ENCODE measurements at regions not wholly inside any gene's neighbourhood (a gene's known extent, or its start where the extent isn't known, plus 50 kb on each side); places are given as distances from the start of the nearest gene placed in this dataset.

DNA sequence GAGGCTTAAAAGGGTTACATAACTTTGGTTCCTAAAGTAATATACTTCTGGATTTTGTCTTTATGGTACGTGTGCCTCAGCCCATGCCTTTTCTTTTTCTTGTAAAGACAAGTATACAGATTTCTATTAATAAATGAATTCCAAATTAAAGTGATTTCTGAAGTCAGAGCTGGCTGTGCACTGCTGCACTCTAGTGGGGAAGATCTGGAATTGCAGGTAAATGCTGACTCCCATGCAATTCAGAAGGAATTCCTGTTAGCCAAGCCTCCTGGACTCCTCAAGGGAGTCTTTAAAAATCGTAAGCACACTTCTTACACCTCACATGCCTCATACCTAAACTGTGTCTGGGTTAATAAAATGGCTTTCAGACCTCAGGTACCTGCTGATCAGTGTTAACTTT lies 118.4 kb upstream of the SLC7A1 start:
- no peak for DNase-seq

DNA sequence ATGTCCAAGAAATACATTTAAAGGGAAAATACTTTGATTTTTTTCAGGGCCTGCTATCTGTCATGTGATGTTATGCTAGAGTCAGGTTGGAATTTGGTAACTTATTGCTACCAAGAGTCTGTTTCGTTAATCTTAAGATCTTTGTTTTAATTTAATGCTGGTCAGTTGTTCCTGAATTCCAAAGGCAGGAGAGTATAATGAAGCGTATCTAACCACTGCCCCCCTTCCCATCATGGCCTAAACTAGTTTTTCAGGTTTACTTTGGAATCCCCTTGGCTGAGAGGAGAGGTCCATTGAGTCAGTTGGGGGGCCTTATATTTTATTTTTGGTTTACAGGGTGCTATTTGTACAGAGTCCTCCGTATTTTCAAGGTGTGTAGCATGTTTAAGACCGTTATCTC lies 116.3 kb upstream of the SLC7A1 start:
- no peak for DNase-seq

DNA sequence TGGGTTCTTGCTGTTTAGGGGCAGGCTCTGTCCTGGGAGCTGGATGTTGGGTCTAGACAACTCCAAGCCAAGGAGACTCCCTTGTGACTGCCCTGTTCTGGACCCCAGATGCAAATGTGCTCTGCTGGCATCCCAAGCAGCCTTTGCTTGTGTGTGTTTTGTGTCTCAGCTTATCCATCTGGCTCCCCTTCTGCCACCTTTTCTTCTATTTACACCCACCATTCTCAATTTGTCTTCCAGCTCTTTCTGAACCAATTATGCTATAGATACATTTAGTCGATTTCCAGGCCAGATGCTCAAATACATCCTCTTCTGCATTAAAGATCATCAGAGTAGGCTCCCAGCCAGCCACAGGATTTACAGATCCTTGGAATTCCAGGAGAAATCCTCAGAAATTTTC lies 115.0 kb upstream of the SLC7A1 start:
- DNase-seq = no peak

GRCh38 chr13:29709407-29710069 lies 114.0 kb upstream of the SLC7A1 start:
- no peak for DNase-seq

GRCh38 chr13:29707876-29708543 lies 112.5 kb upstream of the SLC7A1 start:
- peak; percentile 36 for DNase-seq

DNA sequence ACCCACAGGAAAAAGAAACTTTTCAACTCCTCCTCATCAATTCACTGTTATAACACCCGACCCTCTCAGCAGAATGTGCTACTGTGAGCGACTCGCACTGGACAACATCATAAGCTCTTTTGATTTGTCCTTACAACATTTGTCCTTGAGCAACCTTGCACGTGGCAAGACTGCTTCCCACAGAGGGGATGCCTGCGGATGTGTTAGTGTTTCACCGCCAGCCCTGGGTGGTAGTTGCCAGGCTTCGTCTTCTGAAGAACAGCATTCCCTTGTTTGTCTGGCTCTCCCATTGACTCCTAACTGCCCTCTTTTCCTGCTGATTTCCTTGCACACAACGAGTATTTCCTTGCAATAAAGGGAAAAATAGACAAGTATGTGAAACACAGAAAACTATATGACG lies 111.4 kb upstream of the SLC7A1 start:
- DNase-seq = no peak

DNA sequence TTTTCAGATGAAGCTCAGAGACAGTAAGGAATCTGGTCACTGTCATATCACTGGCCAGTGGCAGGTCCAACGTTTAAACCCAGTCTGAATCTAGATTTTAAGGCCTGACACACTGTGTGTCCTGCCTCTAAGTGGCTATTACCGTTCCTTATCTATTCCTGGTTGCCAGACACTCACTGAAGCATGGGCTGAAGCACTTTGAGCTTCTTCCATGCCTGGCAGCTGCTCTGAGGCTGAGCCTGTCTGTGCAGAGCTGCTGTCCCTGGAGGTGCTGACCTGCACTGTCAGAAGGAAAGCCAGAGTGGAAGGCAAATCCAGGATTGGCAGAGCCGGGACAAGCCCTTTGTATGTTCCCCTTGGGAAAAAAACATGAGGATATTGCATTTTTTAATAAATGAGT lies 109.2 kb upstream of the SLC7A1 start:
- no peak for DNase-seq

DNA sequence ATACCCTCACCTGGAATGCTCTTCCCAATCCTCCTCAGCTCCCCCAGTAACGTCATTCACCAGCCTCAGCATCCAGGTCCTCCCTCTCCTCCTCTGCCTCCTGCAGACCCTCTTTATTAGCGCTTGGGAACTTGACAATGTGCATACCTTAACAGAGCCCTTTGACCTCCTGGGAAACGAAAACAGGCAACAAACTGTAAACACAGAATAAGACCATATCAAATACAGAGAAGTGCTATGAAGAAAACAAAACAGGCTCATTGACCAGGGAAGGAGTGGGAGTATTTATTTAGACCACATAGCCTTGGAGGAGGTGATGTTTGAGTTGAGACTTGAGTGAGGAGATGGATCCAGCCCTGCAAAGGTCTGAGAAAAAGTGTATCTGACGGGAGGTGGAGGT lies 107.9 kb upstream of the SLC7A1 start:
- DNase-seq = no peak

- no peak for DNase-seq
Observed at GRCh38 chr13:29702912-29703351, 107.4 kb upstream of the SLC7A1 start.

DNA sequence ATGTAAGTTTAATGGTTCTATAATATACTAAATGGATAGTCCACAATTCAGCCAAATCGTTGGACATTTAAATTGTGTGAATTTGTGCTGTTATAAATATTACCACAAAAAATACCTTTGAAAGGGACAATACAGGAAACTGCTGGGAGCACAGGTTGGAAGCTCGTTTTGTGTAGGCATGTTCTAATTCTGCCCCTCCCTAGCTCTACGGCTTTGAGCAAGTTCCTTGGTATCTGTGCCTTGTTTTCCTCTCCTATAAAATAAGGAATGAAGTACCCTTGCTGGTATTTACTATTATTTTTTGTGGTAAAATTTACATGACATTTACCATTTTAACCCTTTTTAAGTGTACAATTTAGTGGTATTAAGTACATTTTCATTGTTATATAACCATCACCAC lies 102.6 kb upstream of the SLC7A1 start:
- no peak for DNase-seq

DNA sequence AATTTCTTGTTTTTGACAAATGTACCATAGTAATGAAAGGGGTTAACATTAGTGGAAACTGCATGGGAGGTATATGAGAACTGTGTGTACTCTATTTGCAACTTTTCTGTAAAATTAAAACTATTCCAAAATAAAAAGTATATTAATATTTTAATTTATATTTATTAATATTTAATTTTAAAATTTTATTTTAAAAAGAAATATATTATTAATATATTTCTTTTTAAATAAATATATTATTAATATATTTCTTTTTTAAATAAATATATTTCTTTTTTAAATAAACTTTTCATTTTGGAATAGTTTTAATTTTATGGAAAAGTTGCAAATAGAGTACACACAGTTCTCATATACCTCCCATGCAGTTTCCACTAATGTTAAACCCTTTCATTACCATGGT lies 101.1 kb upstream of the SLC7A1 start:
- DNase-seq = no peak

DNA sequence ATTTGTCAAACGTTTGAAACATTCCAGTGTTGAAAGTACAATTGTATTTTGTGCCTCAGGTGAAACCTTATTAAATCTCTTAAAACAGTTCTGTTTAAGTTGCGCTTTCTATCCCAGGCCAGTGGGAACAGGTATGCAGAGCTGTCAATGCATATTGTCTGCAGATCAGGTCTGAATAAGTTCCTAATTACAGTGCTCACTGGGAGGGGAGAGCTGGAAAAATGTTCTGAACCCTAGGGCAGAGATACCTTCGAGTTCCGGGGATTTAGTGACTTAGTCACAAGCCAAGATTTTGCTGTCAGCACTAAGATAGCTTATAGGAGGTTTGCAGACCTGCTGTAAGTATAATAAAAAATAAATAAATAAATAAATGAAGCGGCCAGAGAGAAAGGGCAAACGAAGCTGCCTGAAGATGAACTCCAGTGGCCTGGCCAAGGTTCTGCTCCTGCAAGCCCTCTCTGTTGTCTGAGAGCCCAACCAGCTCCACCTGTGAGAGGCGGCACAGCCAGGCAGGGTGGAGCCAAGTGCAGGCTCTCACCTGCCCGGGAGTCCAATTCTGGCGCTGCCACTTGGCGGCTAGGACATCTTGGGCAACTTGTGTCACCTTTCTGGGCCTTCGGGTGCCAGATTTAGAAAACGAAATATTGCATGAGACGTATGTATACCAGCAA lies 97.9 kb upstream of the SLC7A1 start:
- DNase-seq = no peak

- DNase-seq = no peak
Observed at GRCh38 chr13:29689548-29689947, 94.1 kb upstream of the SLC7A1 start.

GRCh38 chr13:29688193-29688592 lies 92.7 kb upstream of the SLC7A1 start:
- no peak for DNase-seq

DNA sequence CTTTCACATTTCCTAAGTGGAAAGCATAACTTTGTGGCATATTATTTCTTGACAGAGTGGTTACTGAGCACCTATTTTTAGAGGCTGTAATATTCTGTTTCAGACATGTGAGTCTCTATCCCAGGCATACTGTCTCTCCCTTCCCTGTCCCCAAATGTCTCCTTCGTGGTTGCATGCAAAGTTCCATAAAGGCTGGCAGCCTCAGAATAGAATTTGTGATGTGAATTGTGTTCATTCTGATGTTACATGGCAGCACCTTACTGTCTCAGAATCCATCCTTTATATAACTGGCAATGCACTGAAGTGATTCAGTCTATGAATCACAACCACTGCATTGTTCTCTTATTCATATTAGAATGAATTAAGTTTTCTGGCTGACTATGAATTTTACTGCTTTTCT lies 89.0 kb upstream of the SLC7A1 start:
- no peak for DNase-seq

GRCh38 chr13:29683041-29683440 lies 87.6 kb upstream of the SLC7A1 start:
- no peak for DNase-seq

GRCh38 chr13:29681864-29682263 lies 86.4 kb upstream of the SLC7A1 start:
- DNase-seq = no peak

GRCh38 chr13:29679396-29680053 lies 84.0 kb upstream of the SLC7A1 start:
- no peak for DNase-seq

DNA sequence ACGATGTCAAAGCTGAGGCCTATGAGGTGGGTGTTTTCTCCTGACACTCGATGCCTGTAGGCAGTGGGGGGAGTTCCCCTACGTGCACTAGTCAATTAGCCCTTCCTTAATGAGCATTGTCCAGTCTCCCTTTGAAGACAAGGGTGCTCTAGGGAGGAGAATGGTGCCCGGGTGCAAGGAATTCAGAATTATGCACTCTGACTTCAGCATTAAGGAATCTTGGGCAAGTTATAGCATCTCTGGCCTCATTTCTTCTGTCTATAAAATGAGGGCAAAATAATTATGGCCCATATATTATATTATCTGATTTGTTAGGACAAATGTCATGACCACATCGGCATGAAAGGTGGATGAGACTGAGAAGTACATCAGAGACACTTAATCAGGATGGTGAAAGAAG lies 82.1 kb upstream of the SLC7A1 start:
- no peak for DNase-seq

DNA sequence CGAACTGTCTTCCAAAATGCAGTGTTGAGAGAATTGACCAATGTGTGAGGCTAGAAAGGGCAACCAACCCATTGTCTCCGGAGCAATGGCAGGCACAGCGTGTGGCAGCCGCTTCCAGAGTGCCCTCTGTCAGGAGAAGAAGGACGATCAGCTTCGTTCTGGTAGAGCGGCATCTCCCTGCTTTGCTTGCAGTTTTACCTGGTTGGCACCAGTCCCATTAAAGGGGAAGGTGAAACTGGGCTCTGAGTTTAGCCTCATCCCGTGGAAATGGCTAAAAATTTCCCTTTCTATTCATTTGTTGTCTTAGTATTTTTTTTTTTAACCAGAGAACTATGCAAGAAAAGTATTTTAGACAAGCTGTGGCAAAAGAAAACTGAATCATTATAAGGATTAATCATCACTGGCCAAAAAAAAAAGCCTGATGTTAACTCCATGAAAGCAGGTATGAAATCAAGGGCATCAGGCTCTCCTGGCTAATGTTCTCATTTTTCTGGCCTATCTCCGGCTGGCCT lies 81.5 kb upstream of the SLC7A1 start:
- DNase-seq = no peak

- no peak for DNase-seq
Observed at GRCh38 chr13:29676535-29676934, 81.0 kb upstream of the SLC7A1 start.

DNA sequence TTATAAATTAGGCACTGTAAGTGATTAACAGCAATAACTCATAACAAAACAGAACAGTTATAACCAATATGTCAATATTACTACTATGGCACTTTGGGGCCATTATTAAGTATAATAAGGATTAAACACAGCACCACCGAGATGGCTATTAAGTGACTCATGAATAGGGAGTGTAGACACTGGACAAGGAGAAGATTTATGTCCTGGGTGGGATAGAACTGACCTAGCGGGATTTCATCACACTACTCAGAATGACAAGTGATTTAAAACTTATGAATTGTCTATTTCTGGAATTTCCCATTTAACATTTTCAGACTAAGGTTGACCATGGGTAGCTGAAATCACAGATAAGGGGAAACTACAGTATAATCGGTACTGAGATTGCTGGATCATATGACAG lies 79.0 kb upstream of the SLC7A1 start:
- DNase-seq = no peak

DNA sequence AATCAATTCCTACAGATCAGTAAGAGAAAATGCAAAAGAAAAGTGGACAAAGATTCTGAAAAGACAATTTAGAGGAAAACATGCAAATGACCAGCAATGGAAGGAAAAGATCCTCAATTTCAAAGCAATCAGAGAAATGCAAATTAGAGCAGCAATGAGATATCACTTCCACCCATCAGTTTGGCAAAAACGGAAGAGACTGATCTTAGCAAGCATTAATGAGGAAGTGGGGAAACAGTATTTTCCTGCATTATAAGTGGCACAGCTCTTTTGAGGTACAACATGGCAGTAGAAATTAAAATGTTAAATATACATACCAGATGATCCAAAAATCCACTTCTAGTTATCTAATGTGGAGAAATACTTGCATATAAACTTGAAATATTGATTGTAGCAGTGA lies 69.1 kb upstream of the SLC7A1 start:
- no peak for DNase-seq

All from CD4-positive, alpha-beta T cell treated with Interleukin-17A for 4 hours (primary cell).